GM19455 (cell line): ENCODE measurements at regions not wholly inside any gene's neighbourhood (a gene's known extent, or its start where the extent isn't known, plus 50 kb on each side); places are given as distances from the start of the nearest gene placed in this dataset.

Source experiments
- ATAC-seq: cut with Tn5 transposase; IDR thresholded peaks from one replicate; pipeline ENCODE4 v1.9.1; 2021; ENCODE audit not compliant: unreplicated experiment

- no peak for ATAC-seq
Observed at GRCh38 chr18:10403708-10404107, 50.7 kb upstream of the APCDD1 start.

- no peak for ATAC-seq
Observed at GRCh38 chr18:10404168-10404567, 50.3 kb upstream of the APCDD1 start.
